ENCODE measurements at regions not wholly inside any gene's neighbourhood (a gene's known extent, or its start where the extent isn't known, plus 50 kb on each side); places are given as distances from the start of the nearest gene placed in this dataset.
A peak's percentile ranks its signal among the peaks of the same experiment; 100 is the strongest.

DNA sequence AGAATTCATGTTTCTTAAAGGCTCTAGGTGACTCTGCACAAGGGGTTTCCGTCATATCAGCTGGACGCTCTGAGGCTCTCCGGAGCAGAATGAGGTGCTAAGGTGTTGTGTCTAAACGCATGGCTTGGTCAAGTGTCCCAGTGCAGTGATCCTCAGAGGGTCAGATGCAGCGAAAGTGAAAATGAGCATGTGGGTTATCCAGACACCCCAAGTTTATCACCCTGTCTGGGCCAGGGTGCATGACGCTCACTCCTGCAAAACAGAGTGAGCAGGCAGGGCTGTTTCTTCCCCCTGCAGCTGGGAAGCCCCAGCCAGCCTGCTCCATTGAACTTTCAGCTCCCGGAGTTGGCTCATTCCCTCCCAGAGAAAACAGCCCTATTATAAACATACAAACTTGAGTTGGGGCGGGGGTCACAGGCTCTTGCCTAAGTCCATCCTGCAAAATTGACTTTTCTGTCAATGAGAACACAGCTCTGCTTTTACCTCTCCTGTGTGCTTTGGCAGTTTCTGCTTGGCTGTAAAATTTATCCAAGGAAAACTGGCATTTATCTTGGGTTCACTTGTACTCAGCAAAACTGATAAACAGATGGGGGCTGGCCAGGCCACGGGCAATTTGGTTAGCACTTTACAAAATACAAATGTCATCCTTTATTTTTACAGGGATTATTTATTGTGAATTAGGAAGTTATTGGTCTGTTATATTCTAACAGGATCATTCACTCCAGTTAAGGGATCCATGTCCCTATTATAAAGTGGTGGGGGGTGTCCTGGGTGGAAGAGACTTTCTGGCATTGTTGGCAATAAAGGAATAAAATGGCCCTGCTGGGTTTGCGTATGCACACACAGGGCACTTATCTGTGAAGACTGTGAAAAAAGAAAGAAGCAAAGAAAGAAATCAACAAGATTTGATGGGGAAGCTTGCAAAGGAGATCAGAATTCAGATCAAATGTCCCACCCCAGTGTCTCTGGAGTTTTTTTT lies 154.9 kb downstream of the FOXA2 start:
- H3K79me1 ChIP-seq (ENCODE audit: low read depth, low read length): no peaks in the 10 kb centered on the region
- FAIRE-seq: no peak
- no peak overlapping the region for H3K14ac ChIP-seq (ENCODE audit: insufficient read length)
- peaks cover 3 to 13% of the 10 kb centered on the region in 2 experiments for H4K20me1 ChIP-seq (replicated peaks in 1 of 2; ENCODE audit: control insufficient read depth in 1 of 2, insufficient read depth in 2 of 2, low read length in 2 of 2)
- no peak overlapping the region for H2AK5ac ChIP-seq (ENCODE audit: low read depth, low read length)
- no peak overlapping the region for H2BK5ac ChIP-seq (ENCODE audit: low read depth, low read length)
- no peaks in the 10 kb centered on the region for H3K23me2 ChIP-seq (ENCODE audit: low read depth, low read length)
- H3K4ac ChIP-seq (replicated peaks; ENCODE audit: insufficient read length, low read depth, low read length): no peak overlapping the region
- no peaks in the 10 kb centered on the region for H3K36me3 ChIP-seq (ENCODE audit: control insufficient read depth in 2 of 4, insufficient read depth in 4 of 4, low read length in 3 of 4)
- H2AFZ ChIP-seq (ENCODE audit: low read length): no peak overlapping the region
- H2BK20ac ChIP-seq (ENCODE audit: low read length): no peak overlapping the region
- H3K56ac ChIP-seq (replicated peaks; ENCODE audit: insufficient read length, low read depth, low read length): no peak overlapping the region
- H3K27me3 ChIP-seq (replicated peaks in 1 of 4; ENCODE audit: control insufficient read depth in 3 of 4, extremely low read depth in 1 of 4, insufficient read depth in 3 of 4, low read length in 3 of 4): peaks cover 35 to 66% (median 61%) of the 10 kb centered on the region in 4 experiments
- H4K5ac ChIP-seq (ENCODE audit: insufficient read length, low read depth, low read length): no peak overlapping the region
- POLR2A ChIA-PET (ENCODE audit: partially characterized antibody): no interaction called here
- TF ChIP-seq YY1 (IDR thresholded peaks at IDR 0.05; ENCODE audit: low read depth, low read length) (no peak), SP1 (IDR thresholded peaks at IDR 0.05; ENCODE audit: low read depth, low read length) (no peak), CTBP2 (IDR thresholded peaks at IDR 0.05; ENCODE audit: borderline replicate concordance, insufficient read depth, insufficient read length, low read length) (no peak), RBBP5 (IDR thresholded peaks at IDR 0.05; ENCODE audit: borderline replicate concordance, low read depth, low read length) (no peak), CHD1 (IDR thresholded peaks at IDR 0.05; ENCODE audit: low read depth, low read length) (no peak), SP4 (IDR thresholded peaks at IDR 0.05; ENCODE audit: low read length) (no peak), CEBPB (IDR thresholded peaks at IDR 0.05; ENCODE audit: low read depth, low read length) (no peak)
- H2BK15ac ChIP-seq (ENCODE audit: low read length): no peak overlapping the region
- peaks cover 0 to 7% (median 4%) of the 10 kb centered on the region in 4 experiments; a peak in 4 of 7 replicates for H3K4me1 ChIP-seq (replicated peaks in 1 of 4; ENCODE audit: control insufficient read depth in 3 of 4, insufficient read depth in 4 of 4, low read length in 3 of 4)
- 0 out of 4 replicates have a peak, but pooled peaks cover 0 to 3% of the 10 kb centered on the region in 2 experiments for H3K9me3 ChIP-seq (ENCODE audit: insufficient read depth in 2 of 2, low read depth in 1 of 2, low read length in 1 of 2)
- no peak overlapping the region for H4K91ac ChIP-seq (replicated peaks; ENCODE audit: insufficient read length, low read length)
- H3K79me2 ChIP-seq (ENCODE audit: control insufficient read depth in 1 of 2, insufficient read depth in 2 of 2, low read length in 2 of 2): no peaks in the 10 kb centered on the region
- CTCF ChIA-PET (ENCODE audit: partially characterized antibody): interaction anchor here (0.8 to 1.9 kb wide), 6 partner anchors 22 to 157 kb away, joined by 3 to 9 read pairs (median 3); no protein-coding TSS in a partner anchor
- H3K4me2 ChIP-seq (ENCODE audit: insufficient read depth in 1 of 2, low read depth in 2 of 2, low read length in 2 of 2): peak overlapping the region in 1 of 2 experiments; percentile 22; a peak in 1 of 4 replicates
- no peak for DNase-seq (ENCODE audit: low read depth in 1 of 2, low spot score in 2 of 2)
- no peak overlapping the region for H4K8ac ChIP-seq (ENCODE audit: extremely low read depth, insufficient read depth, low read length)
- H2BK120ac ChIP-seq (replicated peaks; ENCODE audit: low read depth, low read length): no peak overlapping the region
- H3K23ac ChIP-seq (ENCODE audit: insufficient read length): no peak overlapping the region
- no peak overlapping the region; a peak in 1 of 8 replicates for H3K4me3 ChIP-seq (ENCODE audit: extremely low read depth in 1 of 4, insufficient read depth in 2 of 4, low read depth in 3 of 4, low read length in 4 of 4)
- H3K18ac ChIP-seq (ENCODE audit: extremely low read depth, low read length): no peak overlapping the region; the same call in 1 of the 2 replicates
- H3K27ac ChIP-seq (ENCODE audit: low read depth, low read length): no peak overlapping the region
- no peak overlapping the region for H3K9ac ChIP-seq (replicated peaks in 1 of 4; ENCODE audit: extremely low read depth in 1 of 4, low read depth in 3 of 4, low read length in 3 of 4)
- 79% methylated on average over 10 of the region's 10 CpGs; no CpG with 5 or more reads in 1 of the 2 experiments for WGBS, 2 experiments (ENCODE audit: extremely low coverage in 1 of 2, insufficient coverage in 1 of 2, insufficient read length in 1 of 2, insufficient replicate concordance in 2 of 2, low coverage in 1 of 2, low lambda C conversion rate in 2 of 2, missing lambda C conversion rate in 1 of 2)
- no peak overlapping the region for H2BK12ac ChIP-seq (ENCODE audit: low read depth, low read length)

All from H1 (cell line).